Thoracic aorta (tissue), 2 donors: ENCODE measurements at regions not wholly inside any gene's neighbourhood (a gene's known extent, or its start where the extent isn't known, plus 50 kb on each side); places are given as distances from the start of the nearest gene placed in this dataset.

Experiments
- ATAC-seq: fragments of 150-250 bp; one replicate; pipeline ENCODE4 v1.8.0; 2017; ENCODE audit warnings: low read depth; ENCODE audit not compliant: insufficient number of reproducible peaks, low FRiP score
- DNase-seq: peaks from one replicate; pipeline ENCODE4 v3.0.0-alpha.2; 2020; ENCODE audit warnings: low spot score
- H3K27ac ChIP-seq, 2 donors: fragments of 200-600 bp; sonication (generic); 1 replicate in 1 of 2; 2 replicates in 1 of 2; pipeline ENCODE4 v1.5.1; 2016; ENCODE audit warnings: mild to moderate bottlenecking in 2 of 2, moderate library complexity in 2 of 2
- H3K27me3 ChIP-seq: fragments of 200-600 bp; sonication (generic); replicated peaks from 2 replicates; pipeline ENCODE4 v1.6.0; 2016; ENCODE audit warnings: mild to moderate bottlenecking; ENCODE audit not compliant: insufficient read depth
- H3K36me3 ChIP-seq: fragments of 200-600 bp; sonication (generic); one replicate; pipeline ENCODE4 v1.5.1; 2016
- H3K4me1 ChIP-seq, 2 donors: fragments of 200-600 bp; sonication (generic); 1 replicate in 1 of 2; 2 replicates in 1 of 2; pipeline versions ENCODE4 v1.5.1 to v1.6.0; 2016; ENCODE audit warnings: low read depth in 2 of 2, mild to moderate bottlenecking in 1 of 2; ENCODE audit not compliant: control insufficient read depth in 1 of 2
- H3K4me3 ChIP-seq: fragments of 200-600 bp; sonication (generic); 2 replicates; pipeline ENCODE4 v1.5.1; 2016; ENCODE audit warnings: mild to moderate bottlenecking
- H3K9me3 ChIP-seq: fragments of 200-600 bp; sonication (generic); 2 replicates; pipeline ENCODE4 v1.5.1; 2016
- CTCF ChIP-seq: fragments of 200-600 bp; sonication (generic); IDR thresholded peaks from one replicate; pipeline ENCODE4 v1.5.1; 2019; ENCODE audit warnings: antibody characterized with exemption

GRCh38 chr3:72432246-72432645 is 416.0 kb downstream of the SHQ1 start:
- Histone ChIP-seq H3K9me3 (no peaks in the 10 kb centered on the region), H3K36me3 (no peaks in the 10 kb centered on the region), H3K27ac (no peak overlapping the region), H3K27me3 (no peaks in the 10 kb centered on the region), H3K4me3 (no peak overlapping the region), H3K4me1 (peaks cover 5 to 8% of the 10 kb centered on the region in 2 donors)
- DNase-seq (no peak), ATAC-seq (no peak)
- TF ChIP-seq CTCF, result no peak

GRCh38 chr3:72429589-72430353 is 418.5 kb downstream of the SHQ1 start:
- DNase-seq (no peak), ATAC-seq (no peak)
- H3K9me3 ChIP-seq, result no peaks in the 10 kb centered on the region
- TF ChIP-seq CTCF, result no peak
- H3K27me3 ChIP-seq, result no peaks in the 10 kb centered on the region
- H3K27ac ChIP-seq, result no peak overlapping the region
- H3K4me1 ChIP-seq, result peaks cover 5 to 14% of the 10 kb centered on the region in 2 donors
- H3K36me3 ChIP-seq, result no peaks in the 10 kb centered on the region
- H3K4me3 ChIP-seq, result no peak overlapping the region

GRCh38 chr3:72428803-72429202 is 419.4 kb downstream of the SHQ1 start:
- Histone ChIP-seq H3K36me3 (no peaks in the 10 kb centered on the region), H3K4me1 (peaks cover 5 to 18% of the 10 kb centered on the region in 2 donors), H3K27me3 (no peaks in the 10 kb centered on the region), H3K27ac (no peak overlapping the region), H3K9me3 (no peaks in the 10 kb centered on the region), H3K4me3 (no peak overlapping the region)
- TF ChIP-seq CTCF, result no peak
- ATAC-seq (no peak), DNase-seq (no peak)

- no peak for TF ChIP-seq CTCF
- ATAC-seq (no peak), DNase-seq (no peak)
- peaks cover 5 to 18% of the 10 kb centered on the region in 2 donors for H3K4me1 ChIP-seq
- H3K36me3 ChIP-seq, result no peaks in the 10 kb centered on the region
- no peak overlapping the region for H3K4me3 ChIP-seq
- H3K9me3 ChIP-seq, result no peaks in the 10 kb centered on the region
- H3K27me3 ChIP-seq, result no peaks in the 10 kb centered on the region
- no peak overlapping the region for H3K27ac ChIP-seq
These were observed 420.6 kb downstream of the SHQ1 start for GRCh38 chr3:72427624-72428023.

GRCh38 chr3:72426618-72427397 is 421.4 kb downstream of the SHQ1 start:
- H3K36me3 ChIP-seq, result no peaks in the 10 kb centered on the region
- H3K4me3 ChIP-seq, result no peak overlapping the region
- DNase-seq, result no peak
- peaks cover 3% of the 10 kb centered on the region for H3K9me3 ChIP-seq
- no peaks in the 10 kb centered on the region for H3K27me3 ChIP-seq
- no peak for ATAC-seq
- no peak for TF ChIP-seq CTCF
- no peak overlapping the region for H3K27ac ChIP-seq
- peaks cover 5 to 18% of the 10 kb centered on the region in 2 donors for H3K4me1 ChIP-seq
